CD4-positive, alpha-beta T cell treated with Interleukin-1 beta for 1 hour (primary cell): ENCODE measurements at regions not wholly inside any gene's neighbourhood (a gene's known extent, or its start where the extent isn't known, plus 50 kb on each side); places are given as distances from the start of the nearest gene placed in this dataset.

Experiments used
- DNase-seq, 2 donors: peaks; one replicate each; pipeline ENCODE4 v3.0.0-alpha.2; 2020 to 2022

DNA sequence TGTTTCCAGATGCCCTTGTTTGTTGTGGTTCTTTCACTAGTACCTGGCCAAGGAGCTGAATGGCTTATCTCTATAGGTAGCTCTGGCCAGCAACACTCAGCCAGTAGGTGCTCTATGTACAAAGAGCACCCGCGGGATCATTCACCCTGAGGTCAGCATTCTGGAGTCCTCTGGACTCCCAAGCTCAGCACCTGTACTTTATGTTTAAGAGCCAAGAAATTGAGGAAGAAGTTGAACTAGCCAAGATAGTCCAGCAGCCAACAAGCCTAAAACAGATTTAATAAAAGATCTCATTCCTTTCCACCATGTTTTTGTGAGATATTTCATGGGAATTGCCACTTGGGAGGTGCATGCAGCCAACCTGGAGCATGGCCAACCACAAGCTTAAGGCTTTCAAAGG is 242.6 kb upstream of the PAPPA start:
- no peak for DNase-seq

DNA sequence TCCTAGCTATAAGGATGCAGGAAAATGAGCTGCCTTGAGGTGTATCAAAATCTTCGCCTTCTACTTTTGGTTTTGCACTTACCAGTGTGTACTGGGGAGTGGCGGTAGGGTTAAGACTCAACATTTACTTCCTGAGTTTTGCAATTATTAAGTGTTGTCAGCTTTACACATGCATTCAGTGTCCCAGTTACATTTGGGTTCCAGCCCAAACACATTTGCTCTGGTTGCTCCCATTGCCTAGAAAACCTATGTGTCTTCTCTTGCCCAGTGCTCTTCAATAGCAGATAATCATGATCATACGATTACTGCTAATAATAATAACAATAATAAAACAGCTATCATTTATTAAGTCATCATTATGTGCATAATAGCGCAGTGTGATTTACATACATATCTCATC is 241.5 kb upstream of the PAPPA start:
- no peak for DNase-seq

DNA sequence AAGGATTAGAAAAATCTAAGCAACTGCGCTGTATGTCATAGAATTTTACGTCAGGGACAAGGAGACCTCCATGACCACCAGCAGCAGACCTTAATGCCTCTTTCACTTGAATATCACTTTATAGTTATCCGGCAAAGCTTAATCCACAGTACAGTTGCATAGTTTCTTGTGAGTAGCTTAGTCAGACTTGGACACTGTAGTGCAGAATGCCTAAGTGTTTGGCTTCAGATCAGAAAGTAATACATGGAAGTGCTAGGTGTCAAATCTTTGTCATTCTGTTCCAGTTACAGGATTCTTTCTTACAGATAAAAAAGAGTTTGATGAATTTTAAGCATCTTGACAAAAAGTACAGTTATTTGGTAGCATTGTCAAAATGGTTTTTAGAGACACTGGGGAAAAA is 239.9 kb upstream of the PAPPA start:
- no peak for DNase-seq

DNA sequence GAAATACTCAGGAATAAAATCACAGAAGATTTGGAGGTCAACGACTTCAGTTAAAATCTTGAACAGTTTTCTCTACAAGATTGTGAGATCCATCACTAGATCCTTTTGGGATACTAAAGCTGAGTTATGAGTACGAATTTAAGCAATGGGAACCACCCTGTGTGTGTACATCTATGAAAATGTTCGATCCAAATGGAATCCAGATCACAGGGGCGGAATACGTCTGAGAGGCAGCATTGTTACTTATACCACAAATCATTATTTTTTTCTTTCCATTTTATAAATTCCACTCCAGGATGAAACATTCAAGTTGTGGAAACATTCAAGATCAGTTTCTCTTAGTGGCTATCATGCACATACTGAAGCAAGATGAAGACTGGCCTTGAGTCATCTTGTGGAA is 239.3 kb upstream of the PAPPA start:
- no peak for DNase-seq

DNA sequence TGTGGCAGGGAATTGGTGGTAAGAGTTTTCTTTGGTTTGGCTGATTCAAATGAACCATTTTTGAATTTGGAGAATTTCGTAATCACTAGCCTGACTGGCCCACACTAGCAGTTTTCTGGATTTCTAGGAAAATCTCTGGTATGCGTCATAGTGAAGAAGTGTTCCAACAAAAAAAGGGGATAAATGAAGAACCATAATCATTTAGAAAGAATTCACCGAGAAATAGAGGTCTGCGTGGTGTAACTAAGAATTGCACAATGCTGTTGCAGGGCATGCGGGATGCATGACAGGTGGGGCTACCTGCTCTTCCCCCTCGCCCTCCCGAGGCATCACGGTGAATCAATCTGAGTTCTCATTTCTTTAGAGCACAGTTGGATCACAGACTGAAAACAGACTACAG is 232.3 kb upstream of the PAPPA start:
- no peak for DNase-seq

DNA sequence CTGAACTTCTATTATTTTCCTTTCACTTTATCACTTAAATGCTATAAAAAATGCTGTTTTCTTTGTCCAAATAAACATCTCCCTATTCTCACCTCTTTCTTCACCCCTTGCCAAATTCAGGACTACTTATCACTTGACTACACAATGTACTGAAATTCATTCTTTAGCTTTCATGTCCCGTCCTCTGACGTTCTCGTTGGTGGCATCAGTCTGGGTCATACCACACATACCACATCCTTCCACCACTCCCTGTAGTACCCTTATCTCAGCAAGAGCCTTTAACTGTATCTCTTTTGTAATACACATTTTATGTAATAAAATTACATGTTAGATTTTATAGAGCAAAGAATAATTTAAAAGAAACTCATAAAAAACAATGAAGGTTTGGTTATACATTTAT is 231.1 kb upstream of the PAPPA start:
- no peak for DNase-seq

DNA sequence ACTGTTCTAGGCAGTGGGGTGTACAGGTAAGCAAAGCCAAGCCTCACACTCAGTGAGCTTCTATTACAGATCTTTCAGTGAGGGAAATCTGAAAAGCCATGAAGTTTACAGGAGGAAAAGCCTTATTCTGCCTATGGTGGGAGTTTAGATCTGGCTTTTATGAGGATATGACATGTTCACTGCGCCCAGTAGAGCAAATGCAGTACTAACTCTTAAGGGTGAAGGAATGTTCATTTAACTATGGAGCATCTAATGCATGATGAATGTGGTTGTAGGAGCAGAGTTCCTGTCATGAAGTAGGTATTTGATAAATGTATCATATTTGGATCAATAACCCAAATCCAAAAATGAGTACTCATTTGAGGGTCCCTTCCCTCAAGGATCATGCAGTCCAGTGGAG is 230.2 kb upstream of the PAPPA start:
- DNase-seq, result no peak

DNA sequence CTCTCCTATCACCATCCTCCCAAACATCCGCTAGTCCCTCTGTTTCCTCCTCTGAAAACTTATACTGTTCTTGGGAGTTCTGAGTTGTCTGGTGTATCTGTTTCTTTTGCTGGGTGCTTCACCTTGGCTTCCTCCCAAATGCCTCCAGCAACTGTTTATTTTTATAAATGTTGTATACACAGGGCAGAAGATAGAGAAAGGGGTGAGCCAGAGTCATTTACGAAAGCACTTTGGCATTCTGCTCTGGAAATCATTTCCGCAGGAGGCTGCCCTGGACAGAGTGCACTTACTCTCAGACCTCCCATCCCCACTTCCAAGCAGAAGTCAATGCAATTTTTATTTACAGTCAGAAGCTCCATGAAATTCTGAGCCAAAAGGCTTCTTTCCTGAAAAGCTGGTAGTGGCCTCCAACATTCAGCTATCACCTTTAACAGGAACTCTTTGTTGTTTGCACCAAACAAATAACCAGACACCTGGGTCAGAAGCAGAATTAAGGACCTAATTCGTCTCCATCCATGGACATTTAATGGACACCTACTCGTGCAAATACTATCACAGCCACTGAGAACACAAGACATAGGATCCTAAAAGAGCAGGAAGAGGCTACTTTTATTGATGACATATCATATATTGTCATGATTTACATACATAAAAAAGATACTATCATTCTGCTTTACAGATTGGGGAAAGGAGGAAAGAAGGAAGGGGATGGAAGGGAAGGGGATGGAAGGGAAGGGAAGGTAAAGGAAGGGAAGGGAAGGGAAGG is 229.5 kb upstream of the PAPPA start:
- no peak for DNase-seq

DNA sequence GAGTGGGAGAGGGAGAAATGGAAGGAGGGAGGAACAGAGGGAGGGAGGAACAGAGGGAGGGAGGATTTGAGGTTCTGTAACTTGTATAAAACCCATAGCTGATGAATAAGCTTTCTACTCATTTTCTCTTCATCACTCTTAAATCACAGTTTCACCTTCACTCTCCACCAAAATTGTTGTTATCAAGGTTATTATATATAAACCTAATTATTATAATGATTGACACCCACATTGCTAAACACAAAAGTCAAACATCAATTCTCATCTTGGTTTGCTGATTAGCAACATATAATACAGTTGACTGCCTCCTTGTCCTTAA is 229.0 kb upstream of the PAPPA start:
- no peak for DNase-seq

DNA sequence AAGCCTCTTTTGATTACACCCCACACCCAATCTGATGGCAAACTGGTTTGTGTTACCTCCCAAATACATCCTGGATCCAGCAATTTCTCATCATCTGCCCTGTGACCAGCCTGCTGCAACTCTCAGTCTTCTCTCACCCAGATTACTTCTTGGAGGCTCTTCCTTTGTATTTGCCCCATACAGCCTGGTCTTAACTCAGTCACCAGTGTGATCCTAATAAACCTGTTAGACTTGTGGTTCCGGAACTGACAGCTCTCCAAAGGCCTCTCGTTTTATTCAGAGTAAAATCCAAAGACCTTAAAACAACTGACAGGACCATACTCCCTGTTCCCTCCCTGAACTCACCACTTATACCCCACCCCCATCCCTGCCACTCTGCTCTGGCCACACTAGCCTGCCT is 228.2 kb upstream of the PAPPA start:
- no peak for DNase-seq

DNA sequence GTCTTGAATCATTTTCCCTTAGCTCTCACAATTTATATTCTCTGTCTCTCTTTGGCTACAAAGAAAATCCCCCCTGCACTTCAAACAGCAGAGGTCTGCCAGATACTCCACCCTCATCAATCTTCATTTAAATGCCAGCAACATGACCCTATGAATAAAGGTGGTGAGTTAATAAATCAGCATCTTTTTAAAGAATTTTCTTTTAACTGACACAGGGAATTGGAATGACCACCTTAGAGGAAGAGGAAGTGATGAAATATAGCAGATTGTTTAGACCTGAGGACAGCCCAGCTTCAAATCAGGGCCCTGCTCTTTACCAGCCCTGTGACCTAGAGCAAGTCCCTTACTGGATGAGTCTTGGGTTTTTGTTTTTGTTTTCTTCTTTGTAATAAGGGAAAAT is 223.1 kb upstream of the PAPPA start:
- DNase-seq, result no peak

DNA sequence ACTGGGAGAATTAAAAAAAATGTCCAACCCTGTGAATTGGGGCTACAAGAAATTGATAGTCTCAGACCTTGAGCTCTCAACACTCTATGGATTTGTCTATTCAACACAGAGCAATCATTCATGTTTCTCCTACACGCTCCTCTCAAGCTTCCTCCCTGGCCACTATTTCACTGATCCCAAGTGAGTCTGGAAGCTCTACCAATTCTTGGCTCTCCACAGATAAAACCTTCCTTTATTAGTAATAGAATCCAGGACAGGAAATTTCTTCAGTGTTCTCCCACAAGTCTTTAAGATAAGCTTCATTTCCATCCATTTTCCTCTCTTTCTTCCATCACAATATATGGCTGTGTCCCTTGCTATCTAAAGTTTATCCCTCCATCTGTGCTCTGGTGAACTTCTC is 215.1 kb upstream of the PAPPA start:
- no peak for DNase-seq

DNA sequence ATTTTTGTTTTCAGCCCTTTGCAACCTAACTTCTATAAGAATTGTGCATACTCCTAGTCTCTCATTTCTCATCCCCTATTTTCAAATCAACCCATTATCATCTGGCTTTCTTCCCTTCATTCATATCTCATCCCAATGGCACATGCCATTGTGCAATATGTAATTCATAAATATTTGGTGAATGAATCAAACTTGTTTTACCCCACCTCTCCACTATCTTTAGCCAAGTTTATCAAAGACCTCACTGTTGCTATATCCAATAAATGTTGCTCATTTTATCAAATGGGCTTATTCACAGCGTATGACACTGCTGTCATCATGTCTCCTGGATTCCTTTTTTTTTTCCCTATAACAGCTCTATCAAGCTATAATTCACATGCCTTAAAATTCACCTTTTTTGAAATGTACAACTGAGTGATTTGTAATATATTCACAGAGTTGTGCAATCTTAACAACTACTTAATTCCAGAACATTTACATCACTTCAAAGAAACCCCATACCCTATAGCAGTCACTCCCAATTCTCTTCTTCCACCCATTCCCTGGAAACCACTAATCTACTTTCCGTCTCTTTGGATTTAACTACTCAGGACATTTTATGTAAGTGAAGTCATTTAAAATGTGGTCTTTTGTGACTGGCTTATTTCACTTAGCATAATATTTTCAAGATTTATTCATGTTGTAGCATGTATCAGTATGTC is 214.4 kb upstream of the PAPPA start:
- DNase-seq, result no peak

DNA sequence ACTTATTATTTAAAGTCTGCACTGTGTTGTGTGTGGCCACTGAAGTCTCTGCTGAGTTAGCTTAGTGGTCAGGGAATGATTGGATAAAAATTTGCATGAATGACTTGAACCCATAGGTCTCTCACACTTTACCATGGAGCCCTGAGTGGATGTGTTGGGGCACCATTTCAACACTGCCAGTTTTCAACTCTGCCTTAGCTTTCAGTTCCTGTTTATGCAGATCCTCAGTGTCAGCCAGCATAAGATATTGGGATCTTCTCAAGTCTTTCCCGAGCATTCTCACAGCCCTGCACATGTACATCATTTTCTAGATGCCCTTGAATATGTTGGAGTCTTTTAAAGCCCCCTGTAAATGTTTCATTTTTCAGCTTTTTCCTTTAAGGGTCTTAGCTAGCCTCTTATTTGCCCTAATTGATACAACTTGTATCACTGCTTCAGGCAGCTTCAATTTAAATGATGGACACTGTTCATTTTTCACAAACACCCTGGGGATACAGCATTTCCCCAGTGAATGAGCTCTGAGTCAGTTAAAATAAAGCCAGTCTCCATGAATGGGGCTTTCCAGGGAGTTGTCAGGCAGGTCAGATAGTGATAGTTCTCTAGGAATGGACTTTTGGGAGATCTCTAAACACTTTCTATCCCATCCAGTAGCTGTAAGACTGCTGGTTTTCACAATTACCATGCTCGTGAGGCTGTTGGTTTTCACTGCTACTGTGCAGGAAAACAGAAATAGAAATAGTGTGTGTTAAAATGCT is 211.9 kb upstream of the PAPPA start:
- DNase-seq, result no peak

DNA sequence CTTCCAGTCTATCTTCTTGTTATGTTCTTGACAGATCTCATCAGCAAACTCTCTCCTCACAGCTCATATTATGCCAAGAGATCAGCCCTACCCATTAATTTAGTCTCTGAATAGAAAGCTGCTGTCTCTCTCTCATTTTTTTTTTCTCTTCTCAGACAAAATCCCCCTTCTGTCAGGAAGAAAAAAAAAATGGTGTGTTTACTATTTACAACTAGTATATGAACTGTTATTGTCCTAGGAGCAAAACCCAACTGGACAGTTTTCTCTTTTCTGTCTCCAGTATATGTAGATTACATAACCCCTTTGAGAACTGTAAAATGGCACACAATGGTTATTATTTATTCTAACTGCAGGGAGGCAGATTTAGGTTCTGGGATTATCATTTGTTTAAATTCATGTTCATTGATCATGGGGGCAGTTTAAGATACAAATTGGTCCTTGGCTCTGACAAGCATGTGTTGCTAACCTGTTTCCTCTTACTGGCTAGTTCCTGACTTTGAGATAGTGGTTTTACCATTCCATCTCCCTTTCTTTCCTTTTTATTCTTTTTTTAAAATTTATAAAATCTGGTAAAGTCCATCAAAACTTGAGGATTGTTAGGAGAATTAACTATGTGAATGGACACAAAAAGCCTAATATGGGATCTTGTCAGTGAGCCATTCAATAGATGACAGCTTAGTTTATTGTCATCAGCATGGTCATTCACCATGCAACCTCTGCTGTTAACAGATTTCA is 210.0 kb upstream of the PAPPA start:
- no peak for DNase-seq

DNA sequence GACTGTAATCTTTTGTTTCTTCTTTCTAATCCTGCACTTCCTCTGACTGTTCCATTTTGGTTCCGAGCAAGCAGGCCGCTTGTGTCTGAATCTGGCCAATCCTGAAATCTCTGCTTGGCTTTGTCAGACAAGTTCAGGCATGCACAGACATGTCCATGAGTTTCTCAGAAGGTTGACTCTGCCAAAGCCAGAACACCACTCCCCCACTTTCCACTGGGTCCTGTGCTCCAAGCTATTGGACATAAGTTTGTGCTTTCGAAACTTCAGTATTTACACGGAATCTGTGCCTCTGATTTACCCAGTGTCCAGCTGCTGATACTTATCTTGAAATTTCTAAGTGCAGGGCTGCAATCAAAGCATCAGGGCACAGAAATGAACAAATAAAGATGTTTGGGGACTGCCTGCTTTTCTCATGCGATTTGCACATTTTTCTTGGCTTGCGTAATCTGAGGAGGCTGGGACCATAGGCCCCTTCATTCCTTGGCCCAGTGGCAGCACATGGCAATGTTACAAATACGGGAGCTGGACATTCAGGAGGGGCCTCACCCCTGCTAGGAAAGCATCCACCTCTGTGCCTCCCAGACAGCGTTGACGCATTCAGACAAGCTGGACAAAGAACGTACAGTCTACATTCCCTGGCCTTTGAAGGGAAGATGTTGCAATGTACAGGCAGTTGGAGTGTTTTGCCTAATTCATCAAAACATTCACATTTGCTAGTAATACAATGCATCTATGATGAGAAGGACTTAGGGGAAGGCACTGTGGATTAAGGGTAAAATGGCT is 209.2 kb upstream of the PAPPA start:
- DNase-seq, result no peak

DNA sequence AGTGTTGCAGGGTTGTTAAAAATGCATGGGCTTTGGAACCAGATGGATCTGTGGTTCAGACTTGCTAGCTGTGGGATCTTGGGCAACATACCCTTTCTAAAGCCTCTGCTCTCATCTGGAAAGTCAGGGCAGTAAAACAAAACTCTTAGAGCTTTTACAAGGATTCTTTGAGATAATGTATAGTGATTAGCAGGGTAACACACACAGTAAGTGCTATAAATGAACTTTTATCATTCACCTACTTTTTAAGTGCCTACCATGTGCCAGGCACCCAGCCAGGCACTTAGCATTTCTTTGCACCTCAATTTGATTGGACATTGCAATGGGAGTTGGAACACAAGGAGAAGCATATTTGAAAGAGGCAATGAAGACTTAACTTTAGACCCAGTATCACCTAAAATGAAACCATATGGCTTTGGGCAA is 208.6 kb upstream of the PAPPA start:
- DNase-seq, result no peak

DNA sequence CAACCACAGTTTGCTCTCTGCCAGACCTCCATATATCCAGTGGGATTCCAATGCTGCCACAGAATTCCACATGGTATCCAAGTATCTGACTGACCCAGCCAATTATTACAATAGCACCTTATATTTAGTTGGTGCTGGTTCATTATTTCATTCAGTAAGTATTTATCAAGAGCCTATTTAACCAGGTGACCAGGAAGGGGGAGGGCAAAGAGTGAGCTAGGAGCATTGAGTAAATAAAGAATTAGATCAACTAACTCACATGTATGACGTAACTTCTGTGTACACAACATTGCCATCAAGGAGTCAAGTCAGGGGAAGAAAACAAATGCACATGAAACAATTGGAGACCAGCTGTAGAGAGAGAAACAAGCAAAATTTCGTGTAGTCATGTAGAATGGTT is 207.1 kb upstream of the PAPPA start:
- no peak for DNase-seq

DNA sequence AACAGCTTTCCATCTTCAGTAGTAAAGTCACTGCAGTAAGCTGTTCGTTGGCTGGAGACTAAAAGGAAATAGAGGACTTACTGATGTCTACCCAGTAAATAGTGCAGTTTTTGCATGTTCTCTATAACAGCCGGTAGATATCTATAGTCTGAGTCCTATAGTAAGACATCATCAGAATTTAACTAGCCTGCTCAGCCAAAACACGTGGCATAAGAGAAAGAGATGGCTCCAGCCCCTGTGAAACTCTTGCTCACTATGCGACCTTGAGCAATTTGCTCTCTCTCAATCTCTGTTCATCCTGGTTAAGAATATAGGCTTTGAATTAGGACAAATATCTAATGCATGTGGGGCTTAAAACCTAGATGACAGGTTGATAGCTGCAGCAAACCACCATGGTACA is 201.6 kb upstream of the PAPPA start:
- DNase-seq, result no peak

DNA sequence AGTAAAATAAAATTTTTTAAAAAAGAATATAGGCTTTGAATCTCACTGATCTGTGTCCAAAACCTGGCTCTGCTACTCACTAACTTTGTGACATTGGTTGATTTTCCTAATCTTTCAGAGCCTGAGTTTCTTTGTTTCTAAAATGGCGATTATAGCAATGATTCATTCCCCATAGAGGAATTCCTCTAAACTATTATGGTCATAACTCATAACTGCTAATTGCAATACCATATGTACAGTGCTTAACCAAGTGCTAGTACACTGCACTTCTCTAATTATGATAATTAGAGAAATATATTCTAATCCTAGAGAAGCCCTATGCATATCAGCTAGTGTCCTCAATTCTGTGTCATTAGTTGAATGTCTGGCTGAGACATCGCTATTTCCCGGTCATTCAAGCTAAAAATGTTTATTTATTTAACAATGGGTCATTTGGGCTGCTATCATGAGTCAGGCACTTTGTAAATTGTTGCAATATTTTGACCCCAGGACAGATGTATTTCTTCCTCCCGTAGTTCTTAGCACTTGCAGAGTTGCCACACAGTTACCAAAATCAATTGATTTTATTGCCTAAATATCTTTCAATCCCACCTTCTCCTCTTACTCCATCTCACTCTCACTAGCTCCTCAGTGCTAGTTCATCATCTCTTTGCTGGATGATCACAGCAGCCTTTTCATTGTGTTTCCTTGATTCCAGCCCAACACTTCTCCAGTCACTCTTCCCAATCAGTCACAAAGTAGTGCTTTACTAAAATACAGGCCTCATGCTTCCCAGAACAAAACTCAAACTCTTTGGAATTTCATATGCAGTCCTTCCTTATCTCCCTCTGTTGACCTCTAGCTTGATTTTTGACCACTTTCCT is 200.9 kb upstream of the PAPPA start:
- DNase-seq, result no peak

DNA sequence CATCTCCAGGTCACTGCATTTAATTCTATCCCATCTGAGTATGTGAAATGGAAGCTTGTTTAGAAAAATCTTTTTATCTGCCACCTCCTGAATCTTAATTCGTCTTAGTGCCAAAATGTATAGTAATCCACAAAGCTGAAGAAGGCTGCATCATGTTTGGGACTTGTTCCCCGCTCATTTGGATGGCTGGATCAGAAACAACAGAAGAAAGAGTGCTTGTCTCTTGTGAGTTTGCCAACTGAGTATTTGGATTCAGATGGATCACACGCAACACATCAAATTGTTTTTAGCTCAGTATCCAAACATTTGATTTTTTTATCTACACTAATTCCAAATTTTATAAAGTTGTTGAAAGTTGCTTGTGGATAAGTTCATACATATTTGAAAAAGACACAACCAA is 197.2 kb upstream of the PAPPA start:
- no peak for DNase-seq

DNA sequence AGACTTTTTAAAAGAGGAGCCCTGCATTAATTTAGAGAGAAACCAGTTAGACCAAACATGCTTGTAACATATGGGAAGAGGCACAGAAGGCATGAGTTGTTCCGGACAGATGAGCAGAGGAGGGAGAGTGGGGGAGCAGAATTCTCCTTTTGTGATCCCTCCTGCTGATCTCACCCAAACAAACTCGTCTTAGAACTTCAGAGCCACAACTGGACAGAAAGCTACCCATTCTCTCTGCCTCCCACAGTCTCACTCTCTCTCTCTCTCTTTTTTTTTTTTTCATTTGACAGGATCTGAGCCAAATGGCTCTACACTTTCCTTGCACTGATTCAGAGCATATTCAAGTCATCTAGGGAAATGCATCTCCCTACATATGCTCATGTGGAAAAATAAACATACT is 196.0 kb upstream of the PAPPA start:
- DNase-seq, result no peak
